Stimulated activated CD4-positive, alpha-beta T cell treated with anti-CD3 and anti-CD28 coated beads, TNF-alpha, amount 100 ng/mL, for 48 hours (primary cell): ENCODE measurements at regions not wholly inside any gene's neighbourhood (a gene's known extent, or its start where the extent isn't known, plus 50 kb on each side); places are given as distances from the start of the nearest gene placed in this dataset.

ENCODE experiments used
- DNase-seq, 3 donors: peaks; one replicate each; pipeline ENCODE4 v3.0.0-alpha.2; 2020; ENCODE audit warnings: low read depth in 3 of 3

- no peak for DNase-seq
Observed at GRCh38 chr3:98964784-98965183, 63.3 kb upstream of the DCBLD2 start.

DNA sequence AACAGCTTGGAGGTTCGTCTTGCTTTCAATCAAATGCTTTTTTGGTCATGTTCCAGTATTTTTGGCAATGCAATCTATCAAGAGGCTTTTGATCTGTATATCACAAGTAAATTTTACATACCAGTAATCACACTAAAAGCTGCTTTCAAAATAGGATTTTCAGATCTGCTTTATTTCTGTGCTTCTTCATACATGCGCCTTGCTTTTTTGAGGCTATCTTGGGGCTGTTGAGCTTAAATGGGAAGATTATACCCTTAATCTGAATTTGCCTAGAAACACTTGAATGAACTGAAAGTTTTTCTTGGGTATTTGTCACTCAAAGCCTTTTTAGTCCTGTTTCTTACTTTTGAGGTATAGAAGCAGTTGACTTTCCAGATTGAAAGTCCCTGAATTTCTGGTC is 62.1 kb upstream of the DCBLD2 start:
- DNase-seq, result no peak

DNA sequence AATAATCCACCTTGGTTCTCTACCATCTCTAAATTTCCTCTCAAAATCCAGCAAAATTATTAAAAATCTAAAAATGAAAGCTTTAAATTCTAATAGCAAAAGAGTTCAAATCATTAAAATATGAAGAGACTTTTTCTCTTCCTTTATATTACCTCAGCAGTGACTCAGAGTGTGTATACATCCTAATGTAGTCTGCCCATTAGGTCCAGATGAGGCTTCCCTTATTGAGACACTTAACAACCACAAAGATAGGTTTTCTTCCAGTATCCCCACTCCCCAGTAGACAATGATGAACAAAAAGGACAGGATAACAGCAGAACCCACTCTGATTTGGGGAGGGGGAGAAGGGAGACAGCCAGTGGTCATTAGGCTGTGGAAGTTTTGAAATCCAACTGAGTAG is 61.5 kb upstream of the DCBLD2 start:
- DNase-seq, result no peak

- DNase-seq, result no peak
Observed at GRCh38 chr3:98962189-98962930, 60.9 kb upstream of the DCBLD2 start.

- DNase-seq, result no peak
Observed at GRCh38 chr3:98961161-98962155, 60.0 kb upstream of the DCBLD2 start.

GRCh38 chr3:98957681-98958080 is 56.2 kb upstream of the DCBLD2 start:
- no peak for DNase-seq

- DNase-seq, result no peak
Observed at GRCh38 chr3:98956008-98956407, 54.5 kb upstream of the DCBLD2 start.

DNA sequence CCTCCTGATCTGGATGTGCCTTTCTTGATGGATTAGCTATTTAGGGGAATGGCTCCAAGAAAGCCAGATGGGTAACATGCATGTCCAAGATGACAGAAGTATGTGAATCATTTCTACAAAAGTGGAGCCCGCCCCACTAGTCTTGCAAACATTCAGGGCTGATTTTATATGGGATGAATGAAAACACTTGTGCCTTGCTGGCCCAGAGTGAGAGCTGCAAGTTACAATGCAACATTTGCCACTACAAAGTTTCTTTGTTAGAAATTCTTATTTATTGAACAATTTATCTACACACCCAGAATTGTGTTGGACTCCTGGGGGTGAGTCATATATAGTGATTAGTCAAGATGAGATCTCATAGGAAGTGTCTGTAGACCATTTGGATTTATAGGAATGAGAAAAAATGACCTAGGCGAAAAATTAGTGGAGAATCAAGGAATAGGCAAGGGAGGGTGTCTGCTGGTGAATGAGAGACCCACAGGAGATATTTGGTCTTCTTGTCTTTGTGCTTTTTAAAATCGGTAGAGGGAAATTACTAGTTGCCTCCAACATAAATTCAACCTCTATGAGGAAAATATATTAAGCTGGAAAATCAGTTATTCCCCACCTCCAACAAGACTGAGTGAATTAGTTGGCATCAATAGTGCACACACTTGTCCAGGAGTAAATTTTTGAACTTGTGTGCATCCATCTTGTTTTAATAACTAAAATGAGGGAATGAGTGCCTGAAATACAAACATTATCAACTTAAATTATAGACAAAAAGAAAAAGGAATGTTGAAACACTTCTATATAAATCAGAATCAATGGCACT is 53.5 kb upstream of the DCBLD2 start:
- DNase-seq, result no peak

DNA sequence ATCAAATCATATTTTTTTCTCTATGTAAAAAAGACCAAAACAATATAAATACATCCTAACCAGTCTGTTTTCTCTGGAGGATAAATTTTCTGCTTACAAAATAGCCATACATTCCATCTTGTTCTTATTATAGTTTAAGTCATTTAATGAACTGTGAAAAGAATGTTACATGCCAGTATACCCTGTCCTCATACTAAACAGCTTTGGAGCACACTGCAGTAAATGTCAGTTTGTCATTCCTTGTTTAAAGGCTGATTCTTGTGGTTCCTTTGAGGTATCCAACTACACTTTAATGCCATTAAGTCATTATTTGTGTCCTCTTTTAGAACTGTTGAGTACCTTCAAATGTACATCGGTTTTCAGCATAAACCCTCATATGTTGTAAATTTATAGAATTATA is 52.7 kb upstream of the DCBLD2 start:
- no peak for DNase-seq

DNA sequence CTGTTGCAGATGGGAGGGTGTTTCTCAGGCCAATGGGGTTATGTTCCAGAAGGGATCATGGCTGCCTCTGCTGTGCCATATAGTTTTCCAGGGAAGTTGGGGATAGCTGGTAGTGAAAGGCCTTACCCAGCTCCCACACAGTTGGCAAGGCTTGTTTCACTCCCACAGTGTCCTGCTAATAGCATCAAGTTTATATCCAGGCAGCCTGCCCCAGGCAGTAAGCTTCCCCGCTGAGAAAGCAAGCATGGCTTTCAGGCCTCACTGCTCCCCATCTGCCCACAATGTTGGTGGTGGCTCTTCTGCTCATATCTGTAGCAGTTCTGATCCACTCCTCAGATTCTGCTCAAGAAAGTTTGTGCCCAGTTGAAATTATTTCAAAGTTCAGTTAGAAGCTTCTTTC is 50.9 kb upstream of the DCBLD2 start:
- DNase-seq, result no peak
